HEK293T (cell line): ENCODE measurements at regions not wholly inside any gene's neighbourhood (a gene's known extent, or its start where the extent isn't known, plus 50 kb on each side); places are given as distances from the start of the nearest gene placed in this dataset.

Experiments
- CTCF ChIA-PET: fragments of 350-600 bp; formaldehyde crosslinking; extraction: SDS; loops from one replicate; lab custom pipeline; 2021; ENCODE audit warnings: antibody characterized with exemption, inconsistent platforms; lab: Yijun Ruan, JAX
- POLR2A ChIA-PET: fragments of 350-600 bp; formaldehyde crosslinking; extraction: SDS; loops from one replicate; lab custom pipeline; 2020; ENCODE audit warnings: antibody characterized with exemption, inconsistent platforms; lab: Yijun Ruan, JAX
- DNase-seq: peaks from one replicate; pipeline ENCODE4 v3.0.0; 2012; ENCODE audit warnings: mixed read lengths; ENCODE audit errors: extremely low spot score
- ARNT ChIP-seq: fragments of 450-650 bp; IDR thresholded peaks from 2 replicates; pipeline ENCODE4 v1.6.1; 2017; ENCODE audit warnings: mild to moderate bottlenecking
- BHLHE40 ChIP-seq: fragments of 450-650 bp; IDR thresholded peaks from 2 replicates; pipeline ENCODE4 v1.6.1; 2016; ENCODE audit warnings: mild to moderate bottlenecking, moderate library complexity, borderline replicate concordance
- CTBP1 ChIP-seq: fragments of 450-650 bp; IDR thresholded peaks from 2 replicates; pipeline ENCODE4 v1.6.1; 2016; ENCODE audit warnings: borderline replicate concordance
- ELF4 ChIP-seq: fragments of 450-650 bp; IDR thresholded peaks from 2 replicates; pipeline ENCODE4 v1.6.1; 2017; ENCODE audit warnings: antibody characterized with exemption
- FOXA1 ChIP-seq: fragments of 450-650 bp; IDR thresholded peaks from 2 replicates; pipeline ENCODE4 v1.6.1; 2016; ENCODE audit warnings: mild to moderate bottlenecking
- FOXK2 ChIP-seq: fragments of 450-650 bp; IDR thresholded peaks from 2 replicates; pipeline ENCODE4 v1.6.1; 2016; ENCODE audit warnings: mild to moderate bottlenecking
- FOXM1 ChIP-seq: fragments of 450-650 bp; IDR thresholded peaks from 2 replicates; pipeline ENCODE4 v1.6.1; 2017; ENCODE audit warnings: mild to moderate bottlenecking, borderline replicate concordance
- HDGF ChIP-seq: fragments of 450-650 bp; IDR thresholded peaks from 2 replicates; pipeline ENCODE4 v1.6.1; 2017; ENCODE audit warnings: antibody characterized with exemption, borderline replicate concordance
- L3MBTL2 ChIP-seq: fragments of 450-650 bp; conservative IDR thresholded peaks from 2 replicates; pipeline ENCODE4 v1.6.1; 2016; ENCODE audit warnings: mild to moderate bottlenecking
- LEF1 ChIP-seq: fragments of 450-650 bp; IDR thresholded peaks from 2 replicates; pipeline ENCODE4 v1.6.1; 2017; ENCODE audit warnings: mild to moderate bottlenecking, borderline replicate concordance
- NFRKB ChIP-seq: fragments of 450-650 bp; IDR thresholded peaks from 2 replicates; pipeline ENCODE4 v1.6.1; 2016; ENCODE audit warnings: mild to moderate bottlenecking, moderate library complexity
- PKNOX1 ChIP-seq: fragments of 450-650 bp; IDR thresholded peaks from 2 replicates; pipeline ENCODE4 v1.6.1; 2016
- SP1 ChIP-seq: fragments of 450-650 bp; IDR thresholded peaks from 2 replicates; pipeline ENCODE4 v1.6.1; 2017
- SUZ12 ChIP-seq: fragments of 450-650 bp; IDR thresholded peaks from 2 replicates; pipeline ENCODE4 v1.6.1; 2016; ENCODE audit warnings: mild to moderate bottlenecking
- TARDBP ChIP-seq: fragments of 450-650 bp; IDR thresholded peaks from 2 replicates; pipeline ENCODE4 v1.6.1; 2016
- ZNF384 ChIP-seq: fragments of 450-650 bp; IDR thresholded peaks from 2 replicates; pipeline ENCODE4 v1.6.1; 2016

DNA sequence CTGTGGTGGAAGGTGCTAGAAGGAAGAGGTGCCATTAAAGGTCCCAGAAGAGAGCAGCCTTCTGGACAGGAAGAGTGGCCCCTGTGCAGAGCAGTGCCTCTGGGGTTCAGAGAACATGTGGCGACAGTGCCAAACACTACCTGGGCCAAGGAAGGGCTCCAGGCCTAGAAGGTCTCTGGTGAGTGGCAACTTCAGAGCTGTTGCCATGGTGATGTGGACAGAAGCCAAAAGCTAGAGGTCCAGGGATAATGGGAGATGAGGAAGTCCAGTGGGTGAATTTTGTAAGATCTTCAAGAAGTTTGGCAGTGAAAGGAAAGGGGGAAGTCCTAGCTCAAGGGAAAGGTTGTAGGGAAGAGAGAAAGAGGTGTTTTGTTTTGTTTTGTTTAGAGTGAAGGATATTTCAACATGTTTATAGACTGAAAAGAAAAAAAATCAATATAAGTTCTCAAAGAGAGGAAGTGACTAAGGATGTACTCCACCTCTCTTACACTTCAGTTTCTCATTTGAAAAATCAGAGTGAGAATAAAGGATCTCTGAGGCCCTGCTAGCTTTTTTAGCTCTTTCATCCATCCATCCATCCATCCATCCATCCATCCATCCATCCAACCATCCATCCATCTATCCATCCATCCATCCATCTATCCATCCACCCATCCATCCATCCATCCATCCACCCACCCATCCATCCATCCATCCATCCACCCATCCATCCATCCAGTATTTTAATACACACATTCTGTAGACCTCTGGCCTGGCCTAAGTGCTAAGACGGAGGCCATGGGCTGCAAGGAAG, 77.1 kb upstream of the DUSP5 start:
- TF ChIP-seq ARNT: no peak
- TF ChIP-seq LEF1: no peak
- TF ChIP-seq CTBP1: no peak
- TF ChIP-seq TARDBP: no peak
- no peak for TF ChIP-seq NFRKB
- TF ChIP-seq SP1: no peak
- no peak for TF ChIP-seq FOXM1
- TF ChIP-seq L3MBTL2: no peak
- TF ChIP-seq FOXA1: no peak
- TF ChIP-seq BHLHE40: no peak
- POLR2A ChIA-PET: interaction anchor here (0.7 kb wide), 1 partner anchor 10 kb away, joined by 3 read pairs; no protein-coding TSS in a partner anchor

GRCh38 chr10:110421512-110422138, 76.1 kb upstream of the DUSP5 start:
- CTCF ChIA-PET: interaction anchor here (1.0 kb wide), 1 partner anchor 68 kb away, joined by 5 read pairs; no protein-coding TSS in a partner anchor
- POLR2A ChIA-PET: no interaction called here
- DNase-seq: no peak
- no peak for TF ChIP-seq NFRKB
- TF ChIP-seq L3MBTL2: no peak
- TF ChIP-seq CTBP1: no peak
- no peak for TF ChIP-seq PKNOX1
- TF ChIP-seq LEF1: no peak

More for the DNA sequence above, 77.1 kb upstream of the DUSP5 start:
- no peak for DNase-seq
- CTCF ChIA-PET: interaction anchor here (0.6 kb wide), 1 partner anchor 65 kb away, joined by 4 read pairs; no protein-coding TSS in a partner anchor

GRCh38 chr10:110422548-110422947, 75.2 kb upstream of the DUSP5 start:
- DNase-seq: no peak
- ChIA-PET CTCF (interaction anchor here (0.7 to 1.0 kb wide), 2 partner anchors 9 to 68 kb away, joined by 4 to 5 read pairs; no protein-coding TSS in a partner anchor), POLR2A (no interaction called here)
- TF ChIP-seq FOXM1 (no peak), TARDBP (no peak), L3MBTL2 (no peak), LEF1 (no peak), ZNF384 (no peak), PKNOX1 (no peak), CTBP1 (no peak), BHLHE40 (no peak), ARNT (no peak), NFRKB (no peak), FOXK2 (no peak), HDGF (no peak), SUZ12 (no peak), ELF4 (no peak), SP1 (no peak), FOXA1 (no peak)

GRCh38 chr10:110423650-110424049, 74.1 kb upstream of the DUSP5 start:
- ChIA-PET CTCF (no interaction called here), POLR2A (interaction anchor here (0.6 kb wide), 1 partner anchor 1760 kb away, joined by 3 read pairs; the partner anchor contains the start of gene GPAM)
- no peak for TF ChIP-seq HDGF
- TF ChIP-seq TARDBP: no peak
- no peak for TF ChIP-seq ARNT
- no peak for TF ChIP-seq PKNOX1
- no peak for TF ChIP-seq SUZ12
- DNase-seq: no peak

DNA sequence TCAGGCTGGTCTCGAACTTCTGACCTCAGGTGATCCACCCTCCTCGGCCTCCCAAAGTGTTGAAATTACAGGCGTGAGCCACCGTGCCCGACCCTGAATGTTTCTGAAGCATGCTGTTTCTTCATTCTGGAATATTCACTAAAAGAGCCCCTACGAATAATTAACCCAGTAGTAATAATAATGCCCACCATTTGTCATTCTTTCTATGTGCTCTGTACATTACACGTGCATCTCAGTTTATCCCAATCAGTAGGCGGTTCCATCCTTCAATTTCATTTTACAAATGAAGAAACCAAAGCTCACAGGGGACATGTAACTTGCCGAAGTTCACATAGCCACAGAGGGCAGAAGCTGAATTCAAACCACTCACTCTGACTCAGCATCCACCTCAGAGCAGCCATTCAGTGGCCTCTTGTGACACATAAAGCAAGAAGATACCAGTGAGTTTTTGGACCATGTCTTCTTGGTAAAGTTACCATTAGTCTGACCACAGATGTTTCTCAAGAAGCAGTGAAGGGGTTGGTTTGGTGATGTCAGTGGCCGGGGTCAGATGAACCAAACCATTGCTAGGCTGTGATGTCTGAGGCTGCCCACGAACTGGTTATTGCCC, 71.9 kb upstream of the DUSP5 start:
- POLR2A ChIA-PET: no interaction called here
- no peak for DNase-seq

More for the DNA sequence above, 71.9 kb upstream of the DUSP5 start:
- TF ChIP-seq SUZ12: no peak
- no peak for TF ChIP-seq FOXA1
- TF ChIP-seq ZNF384: no peak
- no peak for TF ChIP-seq L3MBTL2
- no peak for TF ChIP-seq SP1
- no peak for TF ChIP-seq FOXK2
- TF ChIP-seq LEF1: no peak
- no peak for TF ChIP-seq BHLHE40
- no peak for TF ChIP-seq TARDBP
- TF ChIP-seq CTBP1: no peak
- no peak for TF ChIP-seq ARNT
- TF ChIP-seq PKNOX1: no peak
- TF ChIP-seq FOXM1: no peak
- no peak for TF ChIP-seq HDGF
- no peak for TF ChIP-seq NFRKB
- no peak for TF ChIP-seq ELF4
- CTCF ChIA-PET: no interaction called here
